ENCODE measurements at regions not wholly inside any gene's neighbourhood (a gene's known extent, or its start where the extent isn't known, plus 50 kb on each side); places are given as distances from the start of the nearest gene placed in this dataset.

DNA sequence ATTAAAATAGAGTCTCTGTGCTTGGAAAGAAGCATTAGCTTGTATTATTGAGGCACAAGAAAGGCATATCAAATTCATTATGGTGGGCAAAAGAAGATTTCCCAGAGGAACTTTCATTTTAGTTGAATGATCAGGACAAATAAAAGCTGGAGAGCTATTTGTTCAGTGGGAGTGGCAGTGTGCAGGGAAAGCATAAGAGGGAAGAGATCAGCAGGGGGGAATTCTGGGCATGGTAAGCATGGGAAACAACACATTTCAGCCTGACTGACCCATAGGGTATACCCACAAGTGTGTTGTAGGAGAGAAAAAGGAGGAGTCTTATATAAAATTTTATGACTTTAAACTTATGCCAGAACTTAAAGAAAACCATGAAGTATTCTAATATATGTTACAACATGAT, 167.7 kb upstream of the RASA1 start:
- DNase-seq (ENCODE audit: insufficient read length), result no peak
- no peak for FAIRE-seq
- TF ChIP-seq TAF1 (IDR thresholded peaks at IDR 0.05; ENCODE audit: borderline replicate concordance, low read depth, low read length), result no peak
- TF ChIP-seq POLR2AphosphoS5 (IDR thresholded peaks at IDR 0.05; ENCODE audit: low read depth, low read length), result no peak
- TF ChIP-seq POLR2A (IDR thresholded peaks at IDR 0.05; ENCODE audit: low read depth, low read length), result no peak

DNA sequence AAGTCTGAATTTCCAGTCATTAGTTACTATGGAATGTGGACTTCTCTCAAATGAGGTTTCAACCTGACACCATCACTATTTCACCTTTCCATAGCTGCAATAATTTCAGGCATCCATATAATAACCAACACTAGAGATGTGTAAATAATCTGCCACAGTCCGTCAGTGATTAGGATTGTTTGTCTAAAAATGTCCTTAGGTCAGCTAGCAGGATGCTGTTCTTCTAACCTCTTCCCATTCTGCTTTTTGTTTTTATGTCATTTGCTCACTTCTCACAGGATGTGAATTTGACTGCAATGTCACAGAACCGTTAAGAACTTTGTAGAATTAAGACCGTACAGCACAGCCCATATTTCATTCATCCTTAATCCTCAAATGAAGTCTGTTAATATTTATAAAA, 166.4 kb upstream of the RASA1 start:
- TF ChIP-seq TAF1 (IDR thresholded peaks at IDR 0.05; ENCODE audit: borderline replicate concordance, low read depth, low read length) (no peak), POLR2AphosphoS5 (IDR thresholded peaks at IDR 0.05; ENCODE audit: low read depth, low read length) (no peak)
- FAIRE-seq (no peak), DNase-seq (ENCODE audit: insufficient read length) (no peak)

DNA sequence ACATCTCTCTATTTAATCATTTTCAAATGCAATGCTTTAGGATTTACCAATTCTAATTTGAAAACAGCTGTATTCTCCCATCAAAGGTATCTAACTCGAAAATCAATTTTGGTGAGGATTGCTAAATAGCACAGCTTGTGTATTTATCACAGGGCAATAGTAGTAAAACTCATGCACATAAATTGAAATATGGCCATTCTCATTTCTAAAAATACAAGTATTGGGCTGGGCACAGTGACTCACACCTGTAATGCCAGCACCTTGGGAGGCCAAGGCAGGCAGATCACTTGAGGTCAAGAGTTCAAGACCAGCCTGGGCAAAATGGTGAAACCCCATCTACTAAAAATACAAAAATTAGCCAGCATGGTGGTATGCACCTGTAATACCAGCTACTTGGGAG, 164.8 kb upstream of the RASA1 start:
- TF ChIP-seq POLR2AphosphoS5 (IDR thresholded peaks at IDR 0.05; ENCODE audit: low read depth, low read length) (no peak), TAF1 (IDR thresholded peaks at IDR 0.05; ENCODE audit: borderline replicate concordance, low read depth, low read length) (no peak), POLR2A (IDR thresholded peaks at IDR 0.05; ENCODE audit: low read depth, low read length) (no peak)
- DNase-seq (ENCODE audit: insufficient read length) (no peak), FAIRE-seq (no peak)

DNA sequence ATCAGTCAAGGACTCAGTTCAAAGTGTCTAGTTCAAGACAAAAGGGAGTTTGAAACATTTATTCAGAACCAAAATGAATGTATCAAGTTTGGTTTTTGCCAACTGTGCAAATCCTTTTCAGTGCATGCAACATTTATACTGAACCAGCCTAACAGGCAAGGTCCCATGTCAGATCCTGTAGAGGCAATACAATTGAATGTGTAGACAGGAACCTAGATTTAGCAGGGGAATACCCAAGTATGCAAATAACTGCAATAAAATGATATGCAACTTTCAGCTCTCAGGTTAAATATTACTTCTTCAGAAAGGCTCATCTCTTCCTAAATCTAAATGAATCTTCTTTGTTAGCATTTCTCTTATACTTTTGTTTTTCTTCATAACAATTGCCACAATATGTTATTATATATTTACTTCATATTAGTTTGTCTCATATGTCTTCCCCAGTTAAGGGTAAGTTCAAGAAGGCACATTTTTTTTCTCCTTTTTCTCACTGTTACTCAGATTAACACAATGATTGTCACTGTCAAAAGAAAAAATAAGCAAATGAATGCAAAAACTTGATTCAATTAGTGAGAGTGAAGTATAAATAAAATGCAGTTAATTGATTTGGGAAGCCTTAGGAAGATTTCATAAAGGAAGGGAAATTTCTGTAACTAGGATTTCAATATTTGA, 163.9 kb upstream of the RASA1 start:
- no peak for TF ChIP-seq POLR2AphosphoS5 (IDR thresholded peaks at IDR 0.05; ENCODE audit: low read depth, low read length)
- no peak for TF ChIP-seq POLR2A (IDR thresholded peaks at IDR 0.05; ENCODE audit: low read depth, low read length)
- no peak for TF ChIP-seq TAF1 (IDR thresholded peaks at IDR 0.05; ENCODE audit: borderline replicate concordance, low read depth, low read length)
- FAIRE-seq, result peak; percentile 78
- DNase-seq (ENCODE audit: insufficient read length), result no peak

DNA sequence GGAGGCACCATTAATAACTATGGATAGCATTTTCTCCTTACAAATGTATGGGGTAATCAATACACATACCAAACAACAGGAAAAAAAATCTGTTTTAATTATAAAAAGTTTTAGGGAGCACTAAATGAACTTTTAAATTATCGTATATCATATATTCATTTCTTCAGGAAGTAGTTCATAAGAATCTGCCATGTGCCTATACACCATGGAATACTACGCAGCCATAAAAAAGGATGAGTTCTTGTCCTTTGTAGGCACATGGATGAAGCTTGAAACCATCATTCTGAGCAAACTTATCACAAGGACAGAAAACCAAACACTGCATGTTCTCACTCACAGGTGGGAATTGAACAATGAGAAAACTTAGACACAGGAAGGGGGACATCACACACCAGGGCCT, 162.1 kb upstream of the RASA1 start:
- FAIRE-seq (no peak), DNase-seq (ENCODE audit: insufficient read length) (no peak)
- no peak for TF ChIP-seq POLR2AphosphoS5 (IDR thresholded peaks at IDR 0.05; ENCODE audit: low read depth, low read length)
- TF ChIP-seq POLR2A (IDR thresholded peaks at IDR 0.05; ENCODE audit: low read depth, low read length), result no peak
- no peak for TF ChIP-seq TAF1 (IDR thresholded peaks at IDR 0.05; ENCODE audit: borderline replicate concordance, low read depth, low read length)

DNA sequence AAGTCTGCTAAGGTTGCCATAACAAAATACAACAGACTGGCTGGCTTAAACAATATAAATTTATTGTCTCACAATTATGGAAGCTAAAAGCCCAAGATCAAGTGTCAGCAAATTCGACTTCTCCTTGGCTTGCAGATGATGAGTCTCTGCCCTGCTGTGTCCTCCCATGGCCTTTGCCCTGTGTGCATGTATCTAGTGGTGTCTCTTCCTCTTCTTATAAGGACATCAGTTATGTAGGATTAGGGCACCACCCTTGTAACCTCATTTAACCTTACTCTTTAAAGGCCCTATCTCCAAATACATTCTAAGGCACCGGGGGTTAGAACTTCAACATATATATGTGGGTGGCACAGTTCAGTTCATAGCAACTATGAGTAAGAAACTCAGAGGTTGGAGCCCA, 157.9 kb upstream of the RASA1 start:
- no peak for DNase-seq (ENCODE audit: insufficient read length)
- FAIRE-seq, result no peak
- TF ChIP-seq TAF1 (IDR thresholded peaks at IDR 0.05; ENCODE audit: borderline replicate concordance, low read depth, low read length), result no peak
- TF ChIP-seq POLR2A (IDR thresholded peaks at IDR 0.05; ENCODE audit: low read depth, low read length), result no peak
- TF ChIP-seq POLR2AphosphoS5 (IDR thresholded peaks at IDR 0.05; ENCODE audit: low read depth, low read length), result no peak

DNA sequence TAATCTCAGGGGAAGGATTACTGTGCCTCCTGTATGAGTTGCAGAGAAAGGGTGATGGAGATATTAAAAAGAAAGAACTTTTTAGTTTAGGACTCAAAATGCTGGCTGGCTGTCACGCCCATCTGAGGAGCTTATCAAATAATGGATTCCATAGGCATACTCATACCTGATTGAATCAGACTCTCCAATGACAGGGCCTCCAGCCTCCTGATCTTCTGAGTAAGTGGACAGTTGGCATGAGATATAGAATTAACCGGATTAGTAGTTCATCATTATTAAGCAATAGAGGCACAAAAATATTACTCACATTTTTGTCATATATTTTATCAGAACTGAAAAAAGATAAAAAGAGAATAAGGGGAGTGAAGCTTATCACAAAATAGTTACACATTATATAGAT, 157.0 kb upstream of the RASA1 start:
- TF ChIP-seq POLR2A (IDR thresholded peaks at IDR 0.05; ENCODE audit: low read depth, low read length) (no peak), TAF1 (IDR thresholded peaks at IDR 0.05; ENCODE audit: borderline replicate concordance, low read depth, low read length) (no peak), POLR2AphosphoS5 (IDR thresholded peaks at IDR 0.05; ENCODE audit: low read depth, low read length) (no peak)
- no peak for FAIRE-seq
- DNase-seq (ENCODE audit: insufficient read length), result no peak

DNA sequence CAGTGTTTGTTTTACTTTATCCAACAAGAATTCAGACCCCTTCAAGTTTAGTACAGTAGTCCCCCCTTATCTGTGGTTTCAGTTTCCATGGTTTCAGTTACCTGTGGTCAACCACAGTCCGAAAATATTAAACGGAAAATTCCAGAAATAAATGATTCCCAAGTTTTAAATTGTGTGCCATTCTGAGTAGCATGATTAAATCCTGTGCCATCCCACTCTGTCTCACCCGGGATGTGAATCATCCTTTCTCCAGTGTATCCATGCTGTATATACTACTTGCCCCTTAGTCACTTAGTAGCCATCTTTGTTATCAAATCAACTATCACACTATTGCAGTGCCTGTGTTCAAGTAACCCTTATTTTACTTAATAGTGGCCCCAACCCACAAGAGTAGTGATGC, 153.8 kb upstream of the RASA1 start:
- no peak for DNase-seq (ENCODE audit: insufficient read length)
- FAIRE-seq, result no peak
- TF ChIP-seq POLR2AphosphoS5 (IDR thresholded peaks at IDR 0.05; ENCODE audit: low read depth, low read length) (no peak), POLR2A (IDR thresholded peaks at IDR 0.05; ENCODE audit: low read depth, low read length) (no peak), TAF1 (IDR thresholded peaks at IDR 0.05; ENCODE audit: borderline replicate concordance, low read depth, low read length) (no peak)

DNA sequence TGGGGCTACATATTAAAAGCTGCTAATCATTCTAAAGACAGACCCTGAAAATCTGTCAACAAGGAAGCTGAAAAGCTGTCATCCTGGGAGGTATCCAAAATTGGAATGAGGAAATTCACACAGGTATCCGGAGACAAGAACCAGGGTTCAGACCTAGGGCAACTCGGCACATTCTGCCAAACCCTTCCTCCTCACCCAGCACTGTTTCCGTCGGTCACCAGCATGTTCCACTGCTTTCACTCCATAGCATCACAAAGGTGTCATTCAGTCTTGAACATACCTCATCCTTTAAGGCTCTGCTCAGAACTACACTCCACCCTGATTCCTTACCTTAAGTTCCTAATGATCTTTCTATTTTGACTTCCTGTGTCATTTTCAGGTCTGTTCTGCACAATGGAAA, 153.1 kb upstream of the RASA1 start:
- no peak for FAIRE-seq
- no peak for DNase-seq (ENCODE audit: insufficient read length)
- no peak for TF ChIP-seq TAF1 (IDR thresholded peaks at IDR 0.05; ENCODE audit: borderline replicate concordance, low read depth, low read length)
- no peak for TF ChIP-seq POLR2A (IDR thresholded peaks at IDR 0.05; ENCODE audit: low read depth, low read length)
- no peak for TF ChIP-seq POLR2AphosphoS5 (IDR thresholded peaks at IDR 0.05; ENCODE audit: low read depth, low read length)

DNA sequence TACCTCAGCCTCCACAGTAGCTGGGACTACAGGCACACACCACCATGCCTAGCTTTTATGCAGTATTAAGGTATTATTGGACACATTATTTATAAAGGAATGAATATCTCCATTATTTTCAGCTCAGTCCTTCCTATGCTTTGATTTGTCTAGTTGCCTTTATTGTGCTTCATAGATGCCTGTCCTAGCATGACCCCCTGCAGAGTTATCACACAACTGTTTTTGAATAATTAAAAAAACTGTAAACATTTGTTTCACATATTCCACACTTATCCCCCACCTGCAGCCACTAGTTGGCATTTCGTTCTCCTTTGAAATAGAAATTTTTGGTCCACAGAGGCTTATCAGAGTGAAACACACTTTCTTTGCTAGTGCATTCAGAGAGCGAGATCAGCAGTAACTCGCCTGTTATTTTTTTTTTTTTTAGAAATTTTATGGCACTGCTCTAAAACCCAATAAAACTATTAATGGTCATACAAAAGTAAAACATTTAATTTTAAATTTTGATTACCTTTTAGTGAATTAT, 151.8 kb upstream of the RASA1 start:
- DNase-seq (ENCODE audit: insufficient read length) (no peak), FAIRE-seq (no peak)

DNA sequence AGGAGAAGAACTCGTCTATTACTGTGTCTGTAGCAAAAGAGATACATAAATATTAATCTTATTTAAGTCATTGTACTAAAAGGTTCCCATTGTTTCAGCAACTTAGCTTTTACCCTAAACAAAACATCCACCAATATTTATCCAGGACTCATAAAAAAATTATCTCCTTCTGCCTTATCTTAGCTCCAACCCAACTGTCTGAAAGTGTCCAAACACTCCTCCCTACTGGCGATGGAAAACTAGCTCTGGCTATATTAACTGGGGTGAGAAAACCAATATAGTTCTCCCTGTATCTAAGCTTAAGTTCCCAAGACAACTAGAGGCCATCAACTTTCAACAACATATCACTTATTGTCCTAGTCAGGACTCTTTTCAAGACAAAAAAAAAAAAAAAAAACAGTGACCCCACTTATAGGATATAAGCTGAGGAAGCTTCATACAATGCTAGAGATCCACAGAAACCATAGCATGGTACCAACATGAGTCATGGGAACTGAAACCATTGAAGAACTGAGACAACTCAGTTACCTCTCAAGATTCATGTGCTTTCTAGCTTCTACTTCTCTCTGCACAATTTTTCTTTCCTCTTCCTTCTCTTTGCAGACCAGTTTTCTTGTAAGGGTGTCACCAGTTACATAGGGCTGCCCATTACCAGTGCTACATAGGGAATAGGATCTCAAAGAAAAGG, 150.7 kb upstream of the RASA1 start:
- peak; percentile 88 for FAIRE-seq
- TF ChIP-seq POLR2A (IDR thresholded peaks at IDR 0.05; ENCODE audit: low read depth, low read length) (no peak), POLR2AphosphoS5 (IDR thresholded peaks at IDR 0.05; ENCODE audit: low read depth, low read length) (no peak), TAF1 (IDR thresholded peaks at IDR 0.05; ENCODE audit: borderline replicate concordance, low read depth, low read length) (no peak)
- peak; percentile 16 for DNase-seq (ENCODE audit: insufficient read length)

More for the DNA sequence above, 151.8 kb upstream of the RASA1 start:
- TF ChIP-seq TAF1 (IDR thresholded peaks at IDR 0.05; ENCODE audit: borderline replicate concordance, low read depth, low read length), result no peak
- TF ChIP-seq POLR2AphosphoS5 (IDR thresholded peaks at IDR 0.05; ENCODE audit: low read depth, low read length), result no peak
- no peak for TF ChIP-seq POLR2A (IDR thresholded peaks at IDR 0.05; ENCODE audit: low read depth, low read length)

DNA sequence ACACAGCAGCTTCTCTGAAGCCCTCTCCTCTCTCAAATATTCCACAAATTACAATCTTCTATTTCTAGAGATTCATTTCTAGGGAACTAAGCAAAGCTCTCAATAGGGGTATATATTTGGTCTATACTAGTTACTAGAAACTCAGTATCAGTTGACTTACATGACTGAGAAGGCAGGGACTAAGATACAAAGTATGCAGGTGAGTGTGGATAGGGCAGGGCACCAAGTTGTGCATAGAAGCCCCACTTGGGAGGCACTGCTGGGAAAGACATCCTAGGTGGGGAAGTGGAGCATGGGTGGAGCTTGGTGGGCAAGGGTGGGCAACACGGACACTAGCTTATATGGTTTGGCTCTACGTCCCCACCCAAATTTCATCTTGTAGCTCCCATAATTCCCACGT, 148.1 kb upstream of the RASA1 start:
- TF ChIP-seq POLR2A (IDR thresholded peaks at IDR 0.05; ENCODE audit: low read depth, low read length) (no peak), POLR2AphosphoS5 (IDR thresholded peaks at IDR 0.05; ENCODE audit: low read depth, low read length) (no peak), TAF1 (IDR thresholded peaks at IDR 0.05; ENCODE audit: borderline replicate concordance, low read depth, low read length) (no peak)
- FAIRE-seq (no peak), DNase-seq (ENCODE audit: insufficient read length) (no peak)
